ENCODE measurements at regions not wholly inside any gene's neighbourhood (a gene's known extent, or its start where the extent isn't known, plus 50 kb on each side); places are given as distances from the start of the nearest gene placed in this dataset.

DNA sequence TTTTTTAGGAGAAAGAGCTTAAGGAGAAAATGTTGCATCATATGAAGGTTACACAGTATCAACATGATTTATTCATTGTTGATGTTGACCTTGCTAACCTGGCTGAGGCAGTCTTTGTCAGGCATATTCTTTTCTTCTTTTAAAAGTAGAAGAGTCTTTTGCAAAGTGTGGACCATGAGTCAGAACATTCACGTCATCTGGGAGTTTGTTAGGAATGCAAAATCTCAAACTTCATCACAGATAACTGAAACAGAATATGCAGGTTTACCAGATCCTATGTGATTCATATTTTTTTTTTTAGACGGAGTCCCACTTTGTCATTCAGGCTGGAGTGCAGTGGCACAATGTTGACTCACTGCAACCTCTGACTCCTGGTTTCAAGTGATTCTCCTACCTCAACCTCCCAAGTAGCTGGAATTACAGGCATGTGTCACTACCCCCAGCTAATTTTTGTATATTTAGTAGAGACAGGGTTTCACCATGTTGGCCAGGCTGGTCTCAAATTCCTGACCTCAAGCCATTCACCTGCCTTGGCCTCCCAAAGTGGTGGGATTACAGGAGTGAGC is 530.4 kb upstream of the BTBD3 start:
- intact Hi-C loops (cut with micrococcal nuclease; ENCODE audit: unreplicated experiment) (no loop called here), in situ Hi-C loops (cut with HindIII; ENCODE audit: extremely low pct_ligation_motif_present, low pct_unique_long_range_greater_than_20kb) (no loop called here)
- Histone ChIP-seq H3K36me3 (replicated peaks in 1 of 2; ENCODE audit: control insufficient read depth in 1 of 2, insufficient read depth in 2 of 2, low read length in 2 of 2) (no peaks in the 10 kb centered on the region), H3K79me2 (ENCODE audit: insufficient read depth, low read length) (no peaks in the 10 kb centered on the region), H3K27ac (ENCODE audit: extremely low read length, insufficient read depth, low read length) (no peak overlapping the region), H3K9ac (ENCODE audit: insufficient read depth, low read depth, low read length) (no peak overlapping the region), H3K4me2 (ENCODE audit: low read depth, low read length) (no peak overlapping the region), H3K4me1 (ENCODE audit: insufficient read depth, low read length) (no peaks in the 10 kb centered on the region), H3K27me3 (ENCODE audit: control insufficient read depth in 1 of 2, insufficient read depth in 2 of 2, low read length in 2 of 2) (no peaks in the 10 kb centered on the region), H3K9me3 (ENCODE audit: low read length) (peaks cover 4% of the 10 kb centered on the region; the same call in 1 of the 2 replicates), H3K4me3 (replicated peaks in 1 of 3; ENCODE audit: insufficient read depth in 1 of 3, low read depth in 2 of 3, low read length in 3 of 3) (no peak overlapping the region), H2AFZ (ENCODE audit: low read length) (no peak overlapping the region), H4K20me1 (ENCODE audit: insufficient read depth, low read length) (no peaks in the 10 kb centered on the region)
- TF ChIP-seq CREB1 (IDR thresholded peaks at IDR 0.05) (peak; percentile 68), CREB1 (CRISPR knock-in tag; IDR thresholded peaks at IDR 0.05) (no peak), CEBPB (IDR thresholded peaks at IDR 0.05; ENCODE audit: borderline replicate concordance, low read depth, low read length) (peak; percentile 43; the same call in 1 of the 2 replicates), SSRP1 (CRISPR knock-in tag; IDR thresholded peaks at IDR 0.05) (no peak), IRF9 (CRISPR knock-in tag; IDR thresholded peaks at IDR 0.05; ENCODE audit: borderline replicate concordance) (no peak)
- TF ChIP-seq, protein P1, sequence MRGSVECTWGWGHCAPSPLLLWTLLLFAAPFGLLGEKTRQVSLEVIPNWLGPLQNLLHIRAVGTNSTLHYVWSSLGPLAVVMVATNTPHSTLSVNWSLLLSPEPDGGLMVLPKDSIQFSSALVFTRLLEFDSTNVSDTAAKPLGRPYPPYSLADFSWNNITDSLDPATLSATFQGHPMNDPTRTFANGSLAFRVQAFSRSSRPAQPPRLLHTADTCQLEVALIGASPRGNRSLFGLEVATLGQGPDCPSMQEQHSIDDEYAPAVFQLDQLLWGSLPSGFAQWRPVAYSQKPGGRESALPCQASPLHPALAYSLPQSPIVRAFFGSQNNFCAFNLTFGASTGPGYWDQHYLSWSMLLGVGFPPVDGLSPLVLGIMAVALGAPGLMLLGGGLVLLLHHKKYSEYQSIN (CRISPR knock-in tag; IDR thresholded peaks at IDR 0.05; ENCODE audit: borderline replicate concordance), result no peak
- no TSS peak for BruUV-seq (replicated peaks)
- no peak for DNase-seq (ENCODE audit: low spot score)
- FAIRE-seq, result no peak
- ChIA-PET CTCF (ENCODE audit: low intra/inter-chr PET ratio, low total read pairs) (no interaction called here), POLR2A (no interaction called here)
- no peak for ATAC-seq
- WGBS (ENCODE audit: low lambda C conversion rate), result 0% methylated on average over 2 of the region's 2 CpGs

DNA sequence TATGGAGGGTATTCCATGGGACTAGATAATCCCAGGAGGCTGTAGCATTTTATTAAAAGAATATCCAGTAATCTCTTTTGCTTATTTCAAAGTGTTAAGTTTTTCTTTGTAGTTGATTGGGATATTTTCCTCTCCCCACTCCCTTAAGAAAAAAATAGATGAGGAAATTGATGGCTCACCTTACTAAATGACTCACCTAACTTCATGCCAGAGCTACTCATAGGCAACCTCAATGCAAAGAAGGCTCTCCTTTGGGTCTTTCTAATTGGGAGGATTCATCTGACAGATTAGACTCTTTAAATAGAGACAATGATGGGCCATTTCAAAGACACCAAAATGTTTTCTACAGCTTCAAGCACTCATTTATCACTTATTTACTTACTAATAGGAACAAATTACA is 528.5 kb upstream of the BTBD3 start:
- in situ Hi-C loops (cut with HindIII; ENCODE audit: extremely low pct_ligation_motif_present, low pct_unique_long_range_greater_than_20kb) (no loop called here), intact Hi-C loops (cut with micrococcal nuclease; ENCODE audit: unreplicated experiment) (no loop called here)
- Histone ChIP-seq H4K20me1 (ENCODE audit: insufficient read depth, low read length) (no peaks in the 10 kb centered on the region), H3K4me1 (ENCODE audit: insufficient read depth, low read length) (no peaks in the 10 kb centered on the region), H3K4me3 (replicated peaks in 1 of 3; ENCODE audit: insufficient read depth in 1 of 3, low read depth in 2 of 3, low read length in 3 of 3) (no peak overlapping the region), H3K79me2 (ENCODE audit: insufficient read depth, low read length) (no peaks in the 10 kb centered on the region), H3K36me3 (replicated peaks in 1 of 2; ENCODE audit: control insufficient read depth in 1 of 2, insufficient read depth in 2 of 2, low read length in 2 of 2) (no peaks in the 10 kb centered on the region), H3K27me3 (ENCODE audit: control insufficient read depth in 1 of 2, insufficient read depth in 2 of 2, low read length in 2 of 2) (no peaks in the 10 kb centered on the region), H2AFZ (ENCODE audit: low read length) (no peak overlapping the region), H3K9ac (ENCODE audit: insufficient read depth, low read depth, low read length) (no peak overlapping the region), H3K4me2 (ENCODE audit: low read depth, low read length) (no peak overlapping the region), H3K9me3 (ENCODE audit: low read length) (peaks cover 4% of the 10 kb centered on the region; the same call in 1 of the 2 replicates), H3K27ac (ENCODE audit: extremely low read length, insufficient read depth, low read length) (no peak overlapping the region)
- no peak for FAIRE-seq
- no peak for ATAC-seq
- no peak for DNase-seq (ENCODE audit: low spot score)
- POLR2A ChIA-PET, result no interaction called here
- no TSS peak for BruUV-seq (replicated peaks)
- CTCF ChIA-PET (ENCODE audit: low intra/inter-chr PET ratio, low total read pairs), result no interaction called here
- TF ChIP-seq, protein P2, sequence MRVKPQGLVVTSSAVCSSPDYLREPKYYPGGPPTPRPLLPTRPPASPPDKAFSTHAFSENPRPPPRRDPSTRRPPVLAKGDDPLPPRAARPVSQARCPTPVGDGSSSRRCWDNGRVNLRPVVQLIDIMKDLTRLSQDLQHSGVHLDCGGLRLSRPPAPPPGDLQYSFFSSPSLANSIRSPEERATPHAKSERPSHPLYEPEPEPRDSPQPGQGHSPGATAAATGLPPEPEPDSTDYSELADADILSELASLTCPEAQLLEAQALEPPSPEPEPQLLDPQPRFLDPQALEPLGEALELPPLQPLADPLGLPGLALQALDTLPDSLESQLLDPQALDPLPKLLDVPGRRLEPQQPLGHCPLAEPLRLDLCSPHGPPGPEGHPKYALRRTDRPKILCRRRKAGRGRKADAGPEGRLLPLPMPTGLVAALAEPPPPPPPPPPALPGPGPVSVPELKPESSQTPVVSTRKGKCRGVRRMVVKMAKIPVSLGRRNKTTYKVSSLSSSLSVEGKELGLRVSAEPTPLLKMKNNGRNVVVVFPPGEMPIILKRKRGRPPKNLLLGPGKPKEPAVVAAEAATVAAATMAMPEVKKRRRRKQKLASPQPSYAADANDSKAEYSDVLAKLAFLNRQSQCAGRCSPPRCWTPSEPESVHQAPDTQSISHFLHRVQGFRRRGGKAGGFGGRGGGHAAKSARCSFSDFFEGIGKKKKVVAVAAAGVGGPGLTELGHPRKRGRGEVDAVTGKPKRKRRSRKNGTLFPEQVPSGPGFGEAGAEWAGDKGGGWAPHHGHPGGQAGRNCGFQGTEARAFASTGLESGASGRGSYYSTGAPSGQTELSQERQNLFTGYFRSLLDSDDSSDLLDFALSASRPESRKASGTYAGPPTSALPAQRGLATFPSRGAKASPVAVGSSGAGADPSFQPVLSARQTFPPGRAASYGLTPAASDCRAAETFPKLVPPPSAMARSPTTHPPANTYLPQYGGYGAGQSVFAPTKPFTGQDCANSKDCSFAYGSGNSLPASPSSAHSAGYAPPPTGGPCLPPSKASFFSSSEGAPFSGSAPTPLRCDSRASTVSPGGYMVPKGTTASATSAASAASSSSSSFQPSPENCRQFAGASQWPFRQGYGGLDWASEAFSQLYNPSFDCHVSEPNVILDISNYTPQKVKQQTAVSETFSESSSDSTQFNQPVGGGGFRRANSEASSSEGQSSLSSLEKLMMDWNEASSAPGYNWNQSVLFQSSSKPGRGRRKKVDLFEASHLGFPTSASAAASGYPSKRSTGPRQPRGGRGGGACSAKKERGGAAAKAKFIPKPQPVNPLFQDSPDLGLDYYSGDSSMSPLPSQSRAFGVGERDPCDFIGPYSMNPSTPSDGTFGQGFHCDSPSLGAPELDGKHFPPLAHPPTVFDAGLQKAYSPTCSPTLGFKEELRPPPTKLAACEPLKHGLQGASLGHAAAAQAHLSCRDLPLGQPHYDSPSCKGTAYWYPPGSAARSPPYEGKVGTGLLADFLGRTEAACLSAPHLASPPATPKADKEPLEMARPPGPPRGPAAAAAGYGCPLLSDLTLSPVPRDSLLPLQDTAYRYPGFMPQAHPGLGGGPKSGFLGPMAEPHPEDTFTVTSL (CRISPR knock-in tag; IDR thresholded peaks at IDR 0.05; ENCODE audit: borderline replicate concordance), result no peak
- no peak for TF ChIP-seq CBX5 (CRISPR knock-in tag; IDR thresholded peaks at IDR 0.05; ENCODE audit: borderline replicate concordance)
- no peak for TF ChIP-seq ZNF235 (CRISPR knock-in tag; IDR thresholded peaks at IDR 0.05; ENCODE audit: borderline replicate concordance)
- no peak for TF ChIP-seq ZNF567 (CRISPR knock-in tag; IDR thresholded peaks at IDR 0.05; ENCODE audit: borderline replicate concordance)
- TF ChIP-seq ZNF225 (CRISPR knock-in tag; IDR thresholded peaks at IDR 0.05), result no peak
- no peak for TF ChIP-seq YY1 (IDR thresholded peaks at IDR 0.05; ENCODE audit: insufficient read depth, insufficient replicate concordance, low read depth, low read length)
